ENCODE measurements at regions not wholly inside any gene's neighbourhood (a gene's known extent, or its start where the extent isn't known, plus 50 kb on each side); places are given as distances from the start of the nearest gene placed in this dataset.

- TF ChIP-seq EP300 (IDR thresholded peaks at IDR 0.05) (no peak), POLR2A (IDR thresholded peaks at IDR 0.05) (no peak)
Measured at GRCh38 chr7:67484244-67484751, 487.7 kb downstream of the TYW1 start.

Data from ovary (tissue), 1 donor.